ENCODE measurements at regions not wholly inside any gene's neighbourhood (a gene's known extent, or its start where the extent isn't known, plus 50 kb on each side); places are given as distances from the start of the nearest gene placed in this dataset.

- TF ChIP-seq, protein P1, sequence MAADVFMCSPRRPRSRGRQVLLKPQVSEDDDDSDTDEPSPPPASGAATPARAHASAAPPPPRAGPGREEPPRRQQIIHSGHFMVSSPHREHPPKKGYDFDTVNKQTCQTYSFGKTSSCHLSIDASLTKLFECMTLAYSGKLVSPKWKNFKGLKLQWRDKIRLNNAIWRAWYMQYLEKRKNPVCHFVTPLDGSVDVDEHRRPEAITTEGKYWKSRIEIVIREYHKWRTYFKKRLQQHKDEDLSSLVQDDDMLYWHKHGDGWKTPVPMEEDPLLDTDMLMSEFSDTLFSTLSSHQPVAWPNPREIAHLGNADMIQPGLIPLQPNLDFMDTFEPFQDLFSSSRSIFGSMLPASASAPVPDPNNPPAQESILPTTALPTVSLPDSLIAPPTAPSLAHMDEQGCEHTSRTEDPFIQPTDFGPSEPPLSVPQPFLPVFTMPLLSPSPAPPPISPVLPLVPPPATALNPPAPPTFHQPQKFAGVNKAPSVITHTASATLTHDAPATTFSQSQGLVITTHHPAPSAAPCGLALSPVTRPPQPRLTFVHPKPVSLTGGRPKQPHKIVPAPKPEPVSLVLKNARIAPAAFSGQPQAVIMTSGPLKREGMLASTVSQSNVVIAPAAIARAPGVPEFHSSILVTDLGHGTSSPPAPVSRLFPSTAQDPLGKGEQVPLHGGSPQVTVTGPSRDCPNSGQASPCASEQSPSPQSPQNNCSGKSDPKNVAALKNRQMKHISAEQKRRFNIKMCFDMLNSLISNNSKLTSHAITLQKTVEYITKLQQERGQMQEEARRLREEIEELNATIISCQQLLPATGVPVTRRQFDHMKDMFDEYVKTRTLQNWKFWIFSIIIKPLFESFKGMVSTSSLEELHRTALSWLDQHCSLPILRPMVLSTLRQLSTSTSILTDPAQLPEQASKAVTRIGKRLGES (CRISPR knock-in tag; IDR thresholded peaks at IDR 0.05; ENCODE audit: borderline replicate concordance) = no peak
- TF ChIP-seq ZNF775 (CRISPR knock-in tag; IDR thresholded peaks at IDR 0.05; ENCODE audit: borderline replicate concordance) = no peak
- no peak for TF ChIP-seq EED (CRISPR knock-in tag; IDR thresholded peaks at IDR 0.05)
- no peak for TF ChIP-seq SMAD1 (CRISPR knock-in tag; IDR thresholded peaks at IDR 0.05; ENCODE audit: borderline replicate concordance, low read depth)
- peak; percentile 64 for TF ChIP-seq STAG1 (CRISPR knock-in tag; IDR thresholded peaks at IDR 0.05)
- no peak for TF ChIP-seq ZNF30 (CRISPR knock-in tag; IDR thresholded peaks at IDR 0.05)
- no peak for TF ChIP-seq SETDB1 (CRISPR knock-in tag; IDR thresholded peaks at IDR 0.05; ENCODE audit: borderline replicate concordance)
- peak; percentile 82; the same call in 1 of the 2 replicates for TF ChIP-seq ZBTB33 (CRISPR knock-in tag; IDR thresholded peaks at IDR 0.05)
These were observed 349.7 kb downstream of the BUD13 start (continued) for GRCh38 chr11:116422956-116423600.

All from HepG2 (cell line).